ENCODE measurements at regions not wholly inside any gene's neighbourhood (a gene's known extent, or its start where the extent isn't known, plus 50 kb on each side); places are given as distances from the start of the nearest gene placed in this dataset.

DNA sequence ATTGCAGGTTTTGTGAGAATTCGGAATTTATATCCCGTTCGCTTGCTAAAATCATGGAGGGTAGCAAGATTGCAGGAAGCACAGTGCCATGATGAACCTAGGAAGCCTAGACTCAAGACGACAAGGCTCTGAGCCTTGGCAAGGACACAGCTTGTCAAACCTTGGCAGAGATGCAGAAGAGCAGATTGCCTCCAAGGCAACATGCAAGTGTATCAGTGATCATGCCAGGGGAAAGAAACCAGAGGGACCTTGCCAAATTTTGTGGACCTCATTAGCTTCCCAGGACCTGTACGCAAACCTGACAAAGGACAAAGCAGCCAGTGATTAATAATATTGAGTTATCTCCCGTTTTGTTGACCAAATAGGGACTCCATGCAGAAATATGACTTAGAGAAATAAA is 159.7 kb downstream of the GOLIM4 start:
- in situ Hi-C loops (cut with MboI; ENCODE audit: low pct_unique_long_range_greater_than_20kb, low sequenced_read_pairs, unreplicated experiment), result no loop called here
- DNase-seq (ENCODE audit: low spot score), result no peak
- TF ChIP-seq, protein P1, sequence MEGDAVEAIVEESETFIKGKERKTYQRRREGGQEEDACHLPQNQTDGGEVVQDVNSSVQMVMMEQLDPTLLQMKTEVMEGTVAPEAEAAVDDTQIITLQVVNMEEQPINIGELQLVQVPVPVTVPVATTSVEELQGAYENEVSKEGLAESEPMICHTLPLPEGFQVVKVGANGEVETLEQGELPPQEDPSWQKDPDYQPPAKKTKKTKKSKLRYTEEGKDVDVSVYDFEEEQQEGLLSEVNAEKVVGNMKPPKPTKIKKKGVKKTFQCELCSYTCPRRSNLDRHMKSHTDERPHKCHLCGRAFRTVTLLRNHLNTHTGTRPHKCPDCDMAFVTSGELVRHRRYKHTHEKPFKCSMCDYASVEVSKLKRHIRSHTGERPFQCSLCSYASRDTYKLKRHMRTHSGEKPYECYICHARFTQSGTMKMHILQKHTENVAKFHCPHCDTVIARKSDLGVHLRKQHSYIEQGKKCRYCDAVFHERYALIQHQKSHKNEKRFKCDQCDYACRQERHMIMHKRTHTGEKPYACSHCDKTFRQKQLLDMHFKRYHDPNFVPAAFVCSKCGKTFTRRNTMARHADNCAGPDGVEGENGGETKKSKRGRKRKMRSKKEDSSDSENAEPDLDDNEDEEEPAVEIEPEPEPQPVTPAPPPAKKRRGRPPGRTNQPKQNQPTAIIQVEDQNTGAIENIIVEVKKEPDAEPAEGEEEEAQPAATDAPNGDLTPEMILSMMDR (IDR thresholded peaks at IDR 0.05; ENCODE audit: extremely low read depth, insufficient read depth, missing control alignments), result no peak

DNA sequence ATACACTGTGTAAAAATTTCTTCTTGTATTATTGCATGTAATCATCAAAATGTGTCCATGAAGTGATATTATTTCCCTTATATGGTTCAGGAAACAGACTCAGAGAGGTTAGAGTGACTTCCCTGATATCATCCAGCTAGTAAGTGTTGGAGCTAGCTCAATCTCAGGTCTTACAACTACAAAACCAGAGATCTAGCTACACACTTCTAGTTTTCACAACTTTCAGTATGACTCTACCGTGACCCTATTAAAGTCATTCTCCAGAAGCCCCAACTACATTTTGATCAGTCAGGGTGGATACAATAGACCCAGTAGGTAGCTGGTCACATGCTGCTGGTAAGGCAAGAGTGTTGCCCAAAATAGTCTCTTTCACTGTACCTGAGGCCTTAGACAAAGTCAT is 165.3 kb downstream of the GOLIM4 start:
- TF ChIP-seq, protein P1 (IDR thresholded peaks at IDR 0.05; ENCODE audit: extremely low read depth, insufficient read depth, missing control alignments), result no peak
- in situ Hi-C loops (cut with MboI; ENCODE audit: low pct_unique_long_range_greater_than_20kb, low sequenced_read_pairs, unreplicated experiment), result no loop called here
- DNase-seq (ENCODE audit: low spot score), result no peak

DNA sequence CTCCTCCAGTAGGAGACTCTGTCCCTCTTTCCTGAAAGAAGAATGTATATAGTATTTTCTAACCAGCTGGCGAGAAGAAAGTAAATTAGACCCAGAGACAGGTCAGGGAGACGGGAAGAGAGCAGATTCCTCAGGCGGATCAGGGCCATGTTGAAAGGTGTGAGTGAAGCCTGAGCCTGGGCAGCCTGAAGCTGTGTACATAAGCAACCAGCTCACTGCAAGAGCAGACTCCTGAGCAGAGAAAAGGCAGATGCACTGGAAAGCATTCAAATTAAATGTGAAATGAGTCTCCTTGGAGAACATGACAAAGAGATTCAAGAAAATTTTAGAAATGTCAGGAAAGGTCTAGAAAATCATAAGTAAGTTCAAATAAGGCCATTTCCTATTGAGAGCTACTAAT is 165.8 kb downstream of the GOLIM4 start:
- DNase-seq (ENCODE audit: low spot score), result no peak
- in situ Hi-C loops (cut with MboI; ENCODE audit: low pct_unique_long_range_greater_than_20kb, low sequenced_read_pairs, unreplicated experiment), result no loop called here
- TF ChIP-seq, protein P1 (IDR thresholded peaks at IDR 0.05; ENCODE audit: extremely low read depth, insufficient read depth, missing control alignments), result no peak

DNA sequence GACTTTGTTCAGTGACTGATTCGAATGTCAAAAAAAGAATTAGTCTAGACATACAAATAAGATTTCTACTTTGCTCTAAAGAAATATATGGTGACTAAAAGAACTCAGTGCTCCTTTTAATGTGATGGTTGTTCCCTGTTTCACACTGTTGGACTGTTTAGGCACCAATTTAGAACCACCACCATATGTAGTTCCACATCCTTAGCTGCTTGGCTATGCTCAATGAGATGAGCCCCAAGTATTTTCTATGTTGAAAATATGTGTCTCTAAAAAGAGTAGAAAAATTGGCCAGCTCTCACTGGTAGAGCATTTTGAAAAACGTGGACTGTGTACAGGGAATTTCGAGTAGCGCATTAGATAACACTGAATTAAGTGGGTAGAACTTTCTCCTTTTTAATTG is 167.3 kb downstream of the GOLIM4 start:
- in situ Hi-C loops (cut with MboI; ENCODE audit: low pct_unique_long_range_greater_than_20kb, low sequenced_read_pairs, unreplicated experiment), result no loop called here
- TF ChIP-seq, protein P1 (IDR thresholded peaks at IDR 0.05; ENCODE audit: extremely low read depth, insufficient read depth, missing control alignments), result no peak

DNA sequence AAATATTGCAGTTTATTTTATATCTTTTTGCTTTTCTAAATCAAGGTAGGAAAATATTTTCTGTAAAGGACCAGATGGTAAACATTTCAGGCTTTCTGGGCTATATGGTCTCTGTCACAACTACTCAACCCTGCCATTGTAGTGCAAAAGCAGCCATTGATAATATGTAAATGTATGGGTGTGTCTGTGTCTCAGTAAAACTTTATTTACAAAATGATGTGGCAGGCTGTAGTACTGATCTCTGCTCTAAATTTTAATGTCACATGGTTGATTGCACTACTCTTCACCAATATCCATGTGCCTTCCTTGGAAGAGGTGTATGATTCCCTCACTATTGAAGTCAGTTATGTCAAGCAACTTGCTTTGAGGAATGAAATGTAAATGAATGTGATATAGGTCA is 175.0 kb downstream of the GOLIM4 start:
- no peak for DNase-seq (ENCODE audit: low spot score)
- TF ChIP-seq, protein P1 (IDR thresholded peaks at IDR 0.05; ENCODE audit: extremely low read depth, insufficient read depth, missing control alignments), result no peak
- in situ Hi-C loops (cut with MboI; ENCODE audit: low pct_unique_long_range_greater_than_20kb, low sequenced_read_pairs, unreplicated experiment), result no loop called here

More for the DNA sequence above, 167.3 kb downstream of the GOLIM4 start:
- no peak for DNase-seq (ENCODE audit: low spot score)

DNA sequence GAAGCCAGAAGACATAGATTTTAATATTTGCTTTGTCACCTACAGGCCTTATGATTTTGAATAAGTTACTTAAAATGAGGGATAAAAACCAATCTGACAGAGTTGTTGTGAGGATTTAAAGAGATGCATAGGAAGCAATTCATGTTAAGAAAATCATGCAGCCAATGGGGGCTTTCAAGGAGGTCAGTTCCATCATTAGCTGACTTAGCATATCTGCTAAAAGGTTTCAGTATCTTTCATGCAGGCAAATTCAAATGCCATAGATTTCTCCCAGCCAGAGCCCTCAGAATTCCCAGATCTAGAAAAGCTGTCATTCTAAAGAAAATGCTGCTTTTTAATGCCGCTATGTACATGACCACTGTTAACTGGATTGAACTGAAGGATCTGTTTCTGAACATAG is 176.1 kb downstream of the GOLIM4 start:
- in situ Hi-C loops (cut with MboI; ENCODE audit: low pct_unique_long_range_greater_than_20kb, low sequenced_read_pairs, unreplicated experiment), result no loop called here
- TF ChIP-seq, protein P1 (IDR thresholded peaks at IDR 0.05; ENCODE audit: extremely low read depth, insufficient read depth, missing control alignments), result no peak
- no peak for DNase-seq (ENCODE audit: low spot score)

DNA sequence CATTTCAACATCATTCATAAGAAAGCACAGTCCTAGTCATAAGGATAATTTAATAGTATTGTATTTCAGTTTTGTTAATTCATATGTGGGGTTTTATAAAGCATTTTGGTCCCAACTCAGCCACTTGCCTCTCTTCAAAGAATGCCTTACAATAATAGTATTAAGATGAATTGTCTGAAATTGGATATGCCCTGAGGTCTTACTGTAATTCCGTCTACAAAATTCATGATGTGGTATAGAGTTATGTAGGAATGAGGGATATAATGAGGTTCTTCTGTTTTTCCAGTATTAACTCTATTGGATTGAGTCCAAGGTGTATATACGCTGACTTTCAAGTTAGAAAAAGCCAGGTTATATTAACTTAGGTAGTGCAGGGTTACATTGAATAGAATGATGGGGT is 177.0 kb downstream of the GOLIM4 start:
- in situ Hi-C loops (cut with MboI; ENCODE audit: low pct_unique_long_range_greater_than_20kb, low sequenced_read_pairs, unreplicated experiment), result no loop called here
- TF ChIP-seq, protein P1 (IDR thresholded peaks at IDR 0.05; ENCODE audit: extremely low read depth, insufficient read depth, missing control alignments), result no peak
- no peak for DNase-seq (ENCODE audit: low spot score)
